ENCODE measurements at regions not wholly inside any gene's neighbourhood (a gene's known extent, or its start where the extent isn't known, plus 50 kb on each side); places are given as distances from the start of the nearest gene placed in this dataset.
"Not testable (repeated sequence)": the region's sequence is repeated elsewhere in the genome, so short reads cannot be mapped to it uniquely, and the experiment has no call there.

GRCh38 chr7:150025802-150026201 lies 152.0 kb downstream of the ATP6V0E2 start:
- TF ChIP-seq POLR2AphosphoS5, CTCF, POLR2A, EP300 (IDR thresholded peaks at IDR 0.05): not testable (repeated sequence)
